ENCODE measurements at regions not wholly inside any gene's neighbourhood (a gene's known extent, or its start where the extent isn't known, plus 50 kb on each side); places are given as distances from the start of the nearest gene placed in this dataset.

DNA sequence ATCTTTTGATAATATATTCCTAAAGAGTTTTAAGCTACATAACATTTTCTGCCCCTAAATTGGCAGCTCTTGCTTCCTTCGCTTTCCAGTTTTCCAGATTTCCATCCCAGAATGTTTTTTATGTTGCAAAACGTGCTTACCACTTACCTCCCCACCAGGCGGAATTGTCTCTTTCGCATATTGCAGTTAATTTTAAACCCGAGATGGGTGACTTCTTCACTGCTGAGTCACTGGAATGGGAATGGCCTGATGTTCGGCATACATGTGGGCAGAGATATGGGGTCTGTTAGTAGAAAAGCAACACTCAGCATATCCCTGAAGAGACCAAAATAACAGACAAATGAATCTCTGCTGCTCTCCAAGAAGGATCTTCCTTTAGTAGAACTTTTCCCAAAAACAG is 491.2 kb downstream of the PREX1 start:
- TF ChIP-seq, protein P1, sequence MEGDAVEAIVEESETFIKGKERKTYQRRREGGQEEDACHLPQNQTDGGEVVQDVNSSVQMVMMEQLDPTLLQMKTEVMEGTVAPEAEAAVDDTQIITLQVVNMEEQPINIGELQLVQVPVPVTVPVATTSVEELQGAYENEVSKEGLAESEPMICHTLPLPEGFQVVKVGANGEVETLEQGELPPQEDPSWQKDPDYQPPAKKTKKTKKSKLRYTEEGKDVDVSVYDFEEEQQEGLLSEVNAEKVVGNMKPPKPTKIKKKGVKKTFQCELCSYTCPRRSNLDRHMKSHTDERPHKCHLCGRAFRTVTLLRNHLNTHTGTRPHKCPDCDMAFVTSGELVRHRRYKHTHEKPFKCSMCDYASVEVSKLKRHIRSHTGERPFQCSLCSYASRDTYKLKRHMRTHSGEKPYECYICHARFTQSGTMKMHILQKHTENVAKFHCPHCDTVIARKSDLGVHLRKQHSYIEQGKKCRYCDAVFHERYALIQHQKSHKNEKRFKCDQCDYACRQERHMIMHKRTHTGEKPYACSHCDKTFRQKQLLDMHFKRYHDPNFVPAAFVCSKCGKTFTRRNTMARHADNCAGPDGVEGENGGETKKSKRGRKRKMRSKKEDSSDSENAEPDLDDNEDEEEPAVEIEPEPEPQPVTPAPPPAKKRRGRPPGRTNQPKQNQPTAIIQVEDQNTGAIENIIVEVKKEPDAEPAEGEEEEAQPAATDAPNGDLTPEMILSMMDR (IDR thresholded peaks at IDR 0.05; ENCODE audit: insufficient read depth, low read length): no peak
- no peak for TF ChIP-seq POLR2AphosphoS5 (IDR thresholded peaks at IDR 0.05; ENCODE audit: low read depth)
- TF ChIP-seq, protein P2, sequence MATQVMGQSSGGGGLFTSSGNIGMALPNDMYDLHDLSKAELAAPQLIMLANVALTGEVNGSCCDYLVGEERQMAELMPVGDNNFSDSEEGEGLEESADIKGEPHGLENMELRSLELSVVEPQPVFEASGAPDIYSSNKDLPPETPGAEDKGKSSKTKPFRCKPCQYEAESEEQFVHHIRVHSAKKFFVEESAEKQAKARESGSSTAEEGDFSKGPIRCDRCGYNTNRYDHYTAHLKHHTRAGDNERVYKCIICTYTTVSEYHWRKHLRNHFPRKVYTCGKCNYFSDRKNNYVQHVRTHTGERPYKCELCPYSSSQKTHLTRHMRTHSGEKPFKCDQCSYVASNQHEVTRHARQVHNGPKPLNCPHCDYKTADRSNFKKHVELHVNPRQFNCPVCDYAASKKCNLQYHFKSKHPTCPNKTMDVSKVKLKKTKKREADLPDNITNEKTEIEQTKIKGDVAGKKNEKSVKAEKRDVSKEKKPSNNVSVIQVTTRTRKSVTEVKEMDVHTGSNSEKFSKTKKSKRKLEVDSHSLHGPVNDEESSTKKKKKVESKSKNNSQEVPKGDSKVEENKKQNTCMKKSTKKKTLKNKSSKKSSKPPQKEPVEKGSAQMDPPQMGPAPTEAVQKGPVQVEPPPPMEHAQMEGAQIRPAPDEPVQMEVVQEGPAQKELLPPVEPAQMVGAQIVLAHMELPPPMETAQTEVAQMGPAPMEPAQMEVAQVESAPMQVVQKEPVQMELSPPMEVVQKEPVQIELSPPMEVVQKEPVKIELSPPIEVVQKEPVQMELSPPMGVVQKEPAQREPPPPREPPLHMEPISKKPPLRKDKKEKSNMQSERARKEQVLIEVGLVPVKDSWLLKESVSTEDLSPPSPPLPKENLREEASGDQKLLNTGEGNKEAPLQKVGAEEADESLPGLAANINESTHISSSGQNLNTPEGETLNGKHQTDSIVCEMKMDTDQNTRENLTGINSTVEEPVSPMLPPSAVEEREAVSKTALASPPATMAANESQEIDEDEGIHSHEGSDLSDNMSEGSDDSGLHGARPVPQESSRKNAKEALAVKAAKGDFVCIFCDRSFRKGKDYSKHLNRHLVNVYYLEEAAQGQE (IDR thresholded peaks at IDR 0.05; ENCODE audit: insufficient replicate concordance, low read depth): no peak
